H1 (cell line): ENCODE measurements at regions not wholly inside any gene's neighbourhood (a gene's known extent, or its start where the extent isn't known, plus 50 kb on each side); places are given as distances from the start of the nearest gene placed in this dataset.

Experiments used
- CTCF ChIA-PET: fragments of 300-600 bp; sonication (Branson Sonifier 250); formaldehyde crosslinking; loops from one replicate; lab custom pipeline; 2021; ENCODE audit not compliant: partially characterized antibody; lab: Charles Lee
- POLR2A ChIA-PET: fragments of 300-600 bp; sonication (Branson Sonifier 250); formaldehyde crosslinking; loops from one replicate; lab custom pipeline; 2021; ENCODE audit warnings: inconsistent platforms; ENCODE audit not compliant: partially characterized antibody; lab: Charles Lee
- DNase-seq, 2 experiments: peaks; one replicate each; pipeline versions ENCODE4 v3.0.0 to v3.0.0-alpha.2; 2010 to 2022; ENCODE audit warnings: low spot score in 2 of 2, low read depth in 1 of 2, mixed read lengths in 1 of 2
- FAIRE-seq: peaks from 2 replicates; lab custom pipeline; 2011; peaks lifted over from hg19 to GRCh38; lab: Jason Lieb, UNC
- H2AFZ ChIP-seq: 2 replicates; pipeline ENCODE4 v1.8.1; 2012; ENCODE audit warnings: low read length, inconsistent platforms
- H2AK5ac ChIP-seq: 2 replicates; pipeline ENCODE4 v1.6.1; 2013; ENCODE audit warnings: low read depth, low read length
- H2BK120ac ChIP-seq: replicated peaks from 2 replicates; pipeline ENCODE3; 2013; ENCODE audit warnings: low read depth, low read length, inconsistent platforms
- H2BK12ac ChIP-seq: 2 replicates; pipeline ENCODE4 v1.6.1; 2013; ENCODE audit warnings: low read depth, low read length
- H2BK15ac ChIP-seq: 2 replicates; pipeline ENCODE4 v1.6.1; 2013; ENCODE audit warnings: low read length
- H2BK20ac ChIP-seq: 2 replicates; pipeline ENCODE4 v1.6.1; 2013; ENCODE audit warnings: low read length
- H2BK5ac ChIP-seq: 2 replicates; pipeline ENCODE4 v1.6.1; 2013; ENCODE audit warnings: low read depth, low read length
- H3K14ac ChIP-seq: 2 replicates; pipeline ENCODE4 v1.6.1; 2013; ENCODE audit warnings: inconsistent platforms; ENCODE audit not compliant: insufficient read length
- H3K18ac ChIP-seq: 2 replicates; pipeline ENCODE4 v1.6.1; 2013; ENCODE audit warnings: low read length; ENCODE audit errors: extremely low read depth
- H3K23ac ChIP-seq: 2 replicates; pipeline ENCODE4 v1.6.1; 2013; ENCODE audit warnings: inconsistent platforms; ENCODE audit not compliant: insufficient read length
- H3K23me2 ChIP-seq: 2 replicates; pipeline ENCODE4 v1.6.1; 2013; ENCODE audit warnings: low read depth, low read length
- H3K27ac ChIP-seq: 2 replicates; pipeline ENCODE4 v1.6.1; 2011; ENCODE audit warnings: low read depth, low read length, inconsistent platforms
- H3K27me3 ChIP-seq, 4 experiments: replicated peaks in 1 of 4; 1 replicate in 1 of 4; 2 replicates in 3 of 4; pipeline versions ENCODE4 v1.6.1 to v1.8.1; 2011 to 2013; ENCODE audit warnings: low read length in 3 of 4, mild to moderate bottlenecking in 3 of 4, inconsistent platforms in 2 of 4, mixed read lengths in 2 of 4, moderate library complexity in 1 of 4; ENCODE audit not compliant: control insufficient read depth in 3 of 4, insufficient read depth in 3 of 4; ENCODE audit errors: extremely low read depth in 1 of 4
- H3K36me3 ChIP-seq, 4 experiments: 2 replicates each; pipeline versions ENCODE4 v1.6.1 to v1.8.1; 2011 to 2013; ENCODE audit warnings: mild to moderate bottlenecking in 4 of 4, low read length in 3 of 4, moderate library complexity in 2 of 4, control low read depth in 1 of 4, inconsistent platforms in 1 of 4; ENCODE audit not compliant: insufficient read depth in 4 of 4, control insufficient read depth in 2 of 4
- H3K4ac ChIP-seq: replicated peaks from 2 replicates; pipeline ENCODE3; 2013; ENCODE audit warnings: low read length, low read depth, mixed read lengths, inconsistent platforms; ENCODE audit not compliant: insufficient read length
- H3K4me1 ChIP-seq, 4 experiments: replicated peaks in 1 of 4; 1 replicate in 1 of 4; 2 replicates in 3 of 4; pipeline versions ENCODE4 v1.6.1 to v1.8.1; 2011 to 2013; ENCODE audit warnings: low read length in 3 of 4, inconsistent platforms in 2 of 4, mixed read lengths in 1 of 4; ENCODE audit not compliant: insufficient read depth in 4 of 4, control insufficient read depth in 3 of 4
- H3K4me2 ChIP-seq, 2 experiments: 2 replicates each; pipeline versions ENCODE4 v1.6.1 to v1.8.1; 2011 to 2013; ENCODE audit warnings: low read depth in 2 of 2, low read length in 2 of 2, control low read depth in 1 of 2, inconsistent platforms in 1 of 2, mild to moderate bottlenecking in 1 of 2; ENCODE audit not compliant: insufficient read depth in 1 of 2
- H3K4me3 ChIP-seq, 4 experiments: fragments of 200-600, 300-600 bp in 1 of 4; sonication (generic), shearing (Covaris generic), sonication (Bioruptor Twin) in 1 of 4; 2 replicates each; pipeline versions ENCODE4 v1.5.1 to v1.8.1; 2011 to 2016; ENCODE audit warnings: low read length in 4 of 4, low read depth in 3 of 4, control low read depth in 2 of 4, inconsistent platforms in 2 of 4, mild to moderate bottlenecking in 2 of 4, mixed read lengths in 1 of 4, moderate library complexity in 1 of 4; ENCODE audit not compliant: insufficient read depth in 2 of 4; ENCODE audit errors: extremely low read depth in 1 of 4
- H3K56ac ChIP-seq: replicated peaks from 2 replicates; pipeline ENCODE3; 2013; ENCODE audit warnings: low read depth, mild to moderate bottlenecking, mixed read lengths, low read length, inconsistent platforms; ENCODE audit not compliant: insufficient read length
- H3K79me1 ChIP-seq: 2 replicates; pipeline ENCODE4 v1.6.1; 2013; ENCODE audit warnings: low read depth, low read length, control low read depth
- H3K79me2 ChIP-seq, 2 experiments: 2 replicates each; pipeline versions ENCODE4 v1.6.1 to v1.8.1; 2012 to 2013; ENCODE audit warnings: low read length in 2 of 2, mild to moderate bottlenecking in 2 of 2, inconsistent platforms in 1 of 2; ENCODE audit not compliant: insufficient read depth in 2 of 2, control insufficient read depth in 1 of 2
- H3K9ac ChIP-seq, 4 experiments: replicated peaks in 1 of 4; 1 replicate in 1 of 4; 2 replicates in 3 of 4; pipeline versions ENCODE4 v1.6.1 to v1.8.1; 2011 to 2013; ENCODE audit warnings: low read depth in 3 of 4, low read length in 3 of 4, control low read depth in 2 of 4, mild to moderate bottlenecking in 2 of 4, moderate library complexity in 2 of 4, inconsistent platforms in 1 of 4; ENCODE audit errors: extremely low read depth in 1 of 4
- H3K9me3 ChIP-seq, 2 experiments: 2 replicates each; pipeline versions ENCODE4 v1.6.1 to v1.8.1; 2012 to 2013; ENCODE audit warnings: mild to moderate bottlenecking in 2 of 2, moderate library complexity in 2 of 2, control low read depth in 1 of 2, inconsistent platforms in 1 of 2, low read depth in 1 of 2, low read length in 1 of 2, mixed read lengths in 1 of 2; ENCODE audit not compliant: insufficient read depth in 2 of 2
- H4K20me1 ChIP-seq, 2 experiments: replicated peaks in 1 of 2; 2 replicates each; pipeline versions ENCODE3 to v1.8.1; 2011 to 2013; ENCODE audit warnings: inconsistent platforms in 2 of 2, low read length in 2 of 2, mild to moderate bottlenecking in 1 of 2; ENCODE audit not compliant: insufficient read depth in 2 of 2, control insufficient read depth in 1 of 2
- H4K5ac ChIP-seq: 2 replicates; pipeline ENCODE4 v1.6.1; 2013; ENCODE audit warnings: low read length, low read depth, mixed read lengths, inconsistent platforms; ENCODE audit not compliant: insufficient read length
- H4K8ac ChIP-seq: 2 replicates; pipeline ENCODE4 v1.8.0; 2013; ENCODE audit warnings: mild to moderate bottlenecking, moderate library complexity, low read length, inconsistent platforms; ENCODE audit not compliant: insufficient read depth; ENCODE audit errors: extremely low read depth
- H4K91ac ChIP-seq: replicated peaks from 2 replicates; pipeline ENCODE3; 2013; ENCODE audit warnings: low read length, mixed read lengths, inconsistent platforms; ENCODE audit not compliant: insufficient read length
- CBX8 ChIP-seq: fragments of 300-800, 300-1000 bp; sonication (generic); IDR thresholded peaks from 2 replicates; pipeline ENCODE4 v1.7.1; 2016; ENCODE audit warnings: low read depth, low read length, borderline replicate concordance
- CEBPB ChIP-seq: IDR thresholded peaks from 2 replicates; pipeline ENCODE4 v1.6.1; 2012; ENCODE audit warnings: low read depth, low read length
- CHD1 ChIP-seq: IDR thresholded peaks from 2 replicates; pipeline ENCODE4 v1.6.1; 2012; ENCODE audit warnings: low read depth, low read length, improper control_type of control experiment
- FOSL1 ChIP-seq: IDR thresholded peaks from 2 replicates; pipeline ENCODE4 v1.6.1; 2011; ENCODE audit warnings: mild to moderate bottlenecking, low read depth, low read length, moderate library complexity; ENCODE audit not compliant: insufficient read depth
- HDAC2 ChIP-seq, 2 experiments: fragments of 300-600 bp in 1 of 2; sonication (generic) in 1 of 2; IDR thresholded peaks; 2 replicates each; pipeline ENCODE4 v1.6.1; 2011 to 2012; ENCODE audit warnings: low read depth in 2 of 2, low read length in 2 of 2, mild to moderate bottlenecking in 2 of 2, moderate library complexity in 2 of 2, borderline replicate concordance in 1 of 2, inconsistent platforms in 1 of 2
- HDAC6 ChIP-seq: IDR thresholded peaks from one replicate; pipeline ENCODE4 v1.7.1; 2012; ENCODE audit warnings: low read depth, mild to moderate bottlenecking, inconsistent platforms, low read length, moderate library complexity
- RNF2 ChIP-seq: fragments of 200-900, 300-1000 bp; sonication (generic); IDR thresholded peaks from 2 replicates; pipeline ENCODE4 v1.7.1; 2016; ENCODE audit warnings: borderline replicate concordance, low read depth, mild to moderate bottlenecking, antibody characterized with exemption, low read length; ENCODE audit not compliant: poor library complexity, severe bottlenecking; ENCODE audit errors: missing control alignments
- SAP30 ChIP-seq: fragments of 300-600 bp; sonication (generic); IDR thresholded peaks from 2 replicates; pipeline ENCODE4 v1.7.1; 2012; ENCODE audit warnings: low read length, moderate library complexity, mild to moderate bottlenecking, inconsistent platforms; ENCODE audit not compliant: insufficient read depth, insufficient replicate concordance
- SP2 ChIP-seq: IDR thresholded peaks from 2 replicates; pipeline ENCODE4 v1.6.1; 2012; ENCODE audit warnings: mild to moderate bottlenecking, low read length, inconsistent platforms
- SP4 ChIP-seq: IDR thresholded peaks from 2 replicates; pipeline ENCODE4 v1.6.1; 2012; ENCODE audit warnings: low read length, inconsistent platforms
- TCF12 ChIP-seq: IDR thresholded peaks from 2 replicates; pipeline ENCODE4 v1.6.1; 2011; ENCODE audit warnings: low read depth, mild to moderate bottlenecking, low read length
- USF2 ChIP-seq: IDR thresholded peaks from 2 replicates; pipeline ENCODE4 v1.6.1; 2011; ENCODE audit warnings: low read length, improper control_type of control experiment
- WGBS, 2 experiments: shearing (Covaris generic) in 1 of 2; methylation state at CpG; one replicate each; pipeline versions ENCODE4 v1.1.6 to v1.1.7; 2013 to 2015; ENCODE audit warnings: low lambda C conversion rate in 2 of 2, mixed read lengths in 2 of 2, inconsistent platforms in 1 of 2, low coverage in 1 of 2, missing lambda C conversion rate in 1 of 2; ENCODE audit not compliant: insufficient replicate concordance in 2 of 2, insufficient coverage in 1 of 2, insufficient read length in 1 of 2; ENCODE audit errors: extremely low coverage in 1 of 2, missing lambda C conversion rate in 1 of 2; 5-methylcytosine and 5-hydroxymethylcytosine counted together

- POLR2A ChIA-PET, result no interaction called here
- no peak for FAIRE-seq
- H2BK5ac ChIP-seq, result no peak overlapping the region
- TF ChIP-seq CHD1 (no peak), USF2 (no peak), SP2 (no peak), CBX8 (no peak), CEBPB (no peak), RNF2 (no peak), HDAC2 (IDR thresholded peaks at IDR 0.05; ENCODE audit: borderline replicate concordance in 1 of 2, low read depth in 2 of 2, low read length in 2 of 2) (no peak), SP4 (no peak), FOSL1 (no peak), HDAC6 (no peak), SAP30 (no peak), TCF12 (no peak)
Measured at GRCh38 chr3:161644891-161645635, 148.5 kb downstream of the OTOL1 start.

More at GRCh38 chr3:161644891-161645635, 148.5 kb downstream of the OTOL1 start:
- peaks cover 0 to 4% (median 2%) of the 10 kb centered on the region in 4 experiments; a peak in 2 of 7 replicates for H3K4me1 ChIP-seq
- no peaks in the 10 kb centered on the region for H3K79me1 ChIP-seq
- H3K14ac ChIP-seq, result no peak overlapping the region
- H3K4me3 ChIP-seq, result no peak overlapping the region
- no peak overlapping the region for H3K18ac ChIP-seq
- no peak overlapping the region for H3K56ac ChIP-seq
- no peak overlapping the region for H2BK15ac ChIP-seq
- no peak overlapping the region for H3K4me2 ChIP-seq
- no peak overlapping the region for H3K4ac ChIP-seq
- H2AFZ ChIP-seq, result no peak overlapping the region
- no peak overlapping the region for H2BK20ac ChIP-seq
- 92% methylated on average over 6 of the region's 6 CpGs; no CpG with 5 or more reads in 1 of the 2 experiments for WGBS, 2 experiments
- no peaks in the 10 kb centered on the region for H3K79me2 ChIP-seq
- no peaks in the 10 kb centered on the region for H3K27me3 ChIP-seq
- H3K23me2 ChIP-seq, result no peaks in the 10 kb centered on the region
- H2AK5ac ChIP-seq, result no peak overlapping the region
- no peak overlapping the region for H4K8ac ChIP-seq
- H3K9ac ChIP-seq, result no peak overlapping the region
- H2BK12ac ChIP-seq, result no peak overlapping the region
- H3K27ac ChIP-seq, result no peak overlapping the region
- no peak overlapping the region for H3K23ac ChIP-seq
- H2BK120ac ChIP-seq, result no peak overlapping the region
- CTCF ChIA-PET, result interaction anchor here (0.9 kb wide), 1 partner anchor 558 kb away, joined by 3 read pairs; no protein-coding TSS in a partner anchor
- no peaks in the 10 kb centered on the region for H3K36me3 ChIP-seq
- DNase-seq, result no peak
- H3K9me3 ChIP-seq, result no peaks in the 10 kb centered on the region
- H4K5ac ChIP-seq, result no peak overlapping the region
- H4K20me1 ChIP-seq, result no peaks in the 10 kb centered on the region
- H4K91ac ChIP-seq, result no peak overlapping the region
